G401.6 (cell line): ENCODE measurements at regions not wholly inside any gene's neighbourhood (a gene's known extent, or its start where the extent isn't known, plus 50 kb on each side); places are given as distances from the start of the nearest gene placed in this dataset.

Experiments
- FAIRE-seq: peaks from 2 replicates; lab custom pipeline; 2012; peaks lifted over from hg19 to GRCh38; lab: Jason Lieb, UNC

- no peak for FAIRE-seq
Observed at GRCh38 chr20:39378776-39379175, 416.6 kb downstream of the DHX35 start.

GRCh38 chr20:39376788-39377187 lies 414.6 kb downstream of the DHX35 start:
- FAIRE-seq, result no peak

GRCh38 chr20:39364320-39364719 lies 402.2 kb downstream of the DHX35 start:
- FAIRE-seq, result no peak

- FAIRE-seq, result no peak
Observed at GRCh38 chr20:39359981-39360620, 398.0 kb downstream of the DHX35 start.

- no peak for FAIRE-seq
Observed at GRCh38 chr20:39358052-39358451, 395.9 kb downstream of the DHX35 start.

GRCh38 chr20:39356908-39357307 lies 394.8 kb downstream of the DHX35 start:
- no peak for FAIRE-seq

GRCh38 chr20:39349240-39349639 lies 387.1 kb downstream of the DHX35 start:
- FAIRE-seq, result no peak

GRCh38 chr20:39347626-39348025 lies 385.5 kb downstream of the DHX35 start:
- FAIRE-seq, result no peak

- no peak for FAIRE-seq
Observed at GRCh38 chr20:39342463-39342862, 380.3 kb downstream of the DHX35 start.

GRCh38 chr20:39338469-39339376 lies 376.6 kb downstream of the DHX35 start:
- no peak for FAIRE-seq

- no peak for FAIRE-seq
Observed at GRCh38 chr20:39333211-39333610, 371.1 kb downstream of the DHX35 start.

GRCh38 chr20:39328347-39328746 lies 366.2 kb downstream of the DHX35 start:
- no peak for FAIRE-seq

- no peak for FAIRE-seq
Observed at GRCh38 chr20:39326050-39326449, 363.9 kb downstream of the DHX35 start.

- no peak for FAIRE-seq
Observed at GRCh38 chr20:39318911-39319310, 356.8 kb downstream of the DHX35 start.

GRCh38 chr20:39312676-39313075 lies 350.5 kb downstream of the DHX35 start:
- no peak for FAIRE-seq

GRCh38 chr20:39311851-39312506 lies 349.8 kb downstream of the DHX35 start:
- no peak for FAIRE-seq

GRCh38 chr20:39310363-39310995 lies 348.3 kb downstream of the DHX35 start:
- no peak for FAIRE-seq

- FAIRE-seq, result no peak
Observed at GRCh38 chr20:39309458-39309857, 347.3 kb downstream of the DHX35 start.

- no peak for FAIRE-seq
Observed at GRCh38 chr20:39302312-39302711, 340.2 kb downstream of the DHX35 start.

GRCh38 chr20:39299783-39300182 lies 337.6 kb downstream of the DHX35 start:
- no peak for FAIRE-seq

- FAIRE-seq, result no peak
Observed at GRCh38 chr20:39298571-39299506, 336.7 kb downstream of the DHX35 start.

- FAIRE-seq, result no peak
Observed at GRCh38 chr20:39298121-39298520, 336.0 kb downstream of the DHX35 start.
